ENCODE measurements at regions not wholly inside any gene's neighbourhood (a gene's known extent, or its start where the extent isn't known, plus 50 kb on each side); places are given as distances from the start of the nearest gene placed in this dataset.

GRCh38 chr1:37284053-37284452 is 190.3 kb upstream of the ZC3H12A start:
- Histone ChIP-seq H3K36me3 (ENCODE audit: control insufficient read depth in 2 of 2, extremely low read depth in 1 of 2, insufficient read depth in 2 of 2, low read length in 2 of 2) (no peaks in the 10 kb centered on the region), H3K27me3 (ENCODE audit: control insufficient read depth in 2 of 2, insufficient read depth in 2 of 2, low read length in 2 of 2) (no peaks in the 10 kb centered on the region), H3K79me2 (ENCODE audit: control insufficient read depth, insufficient read depth, low read length) (no peaks in the 10 kb centered on the region), H3K9me3 (replicated peaks; ENCODE audit: control insufficient read depth, insufficient read depth, low read length) (no peaks in the 10 kb centered on the region), H3K9me1 (replicated peaks; ENCODE audit: control insufficient read depth, extremely low read depth, insufficient read depth, low read length) (no peaks in the 10 kb centered on the region), H2AFZ (ENCODE audit: low read depth, low read length) (no peak overlapping the region), H3K4me2 (ENCODE audit: insufficient read depth, low read length) (no peak overlapping the region), H4K20me1 (replicated peaks; ENCODE audit: control insufficient read depth, extremely low read depth, insufficient read depth, low read length) (no peaks in the 10 kb centered on the region), H3K4me3 (replicated peaks in 1 of 3; ENCODE audit: insufficient read depth in 1 of 3, low read depth in 1 of 3, low read length in 3 of 3) (no peak overlapping the region), H3K27ac (ENCODE audit: insufficient read depth, low read depth, low read length) (no peak overlapping the region), H3K9ac (replicated peaks; ENCODE audit: extremely low read depth, insufficient read depth, low read length) (no peak overlapping the region), H3K4me1 (ENCODE audit: control insufficient read depth, extremely low read depth, insufficient read depth, low read length) (no peaks in the 10 kb centered on the region)
- CTCF ChIA-PET = no interaction called here
- dilution Hi-C loops (cut with MboI; ENCODE audit: extremely low pct_ligation_motif_present, low sequenced_read_pairs) (no loop called here), intact Hi-C loops (cut with micrococcal nuclease) (no loop called here)
- TF ChIP-seq MAX (IDR thresholded peaks at IDR 0.05; ENCODE audit: insufficient read depth, insufficient read length) (no peak), MYC (IDR thresholded peaks at IDR 0.05; ENCODE audit: low read depth, low read length) (no peak), POLR2A (IDR thresholded peaks at IDR 0.05; ENCODE audit: low read depth, low read length) (no peak), GATA2 (IDR thresholded peaks at IDR 0.05; ENCODE audit: insufficient read depth, insufficient read length, low read depth, low read length) (no peak), POLR2AphosphoS5 (IDR thresholded peaks at IDR 0.05; ENCODE audit: insufficient read depth, low read depth, low read length) (no peak), JUN (IDR thresholded peaks at IDR 0.05; ENCODE audit: borderline replicate concordance, insufficient read depth, insufficient read length, low read depth) (no peak), EZH2 (IDR thresholded peaks at IDR 0.05; ENCODE audit: borderline replicate concordance, low read depth, low read length, severe bottlenecking) (no peak), FOS (IDR thresholded peaks at IDR 0.05; ENCODE audit: borderline replicate concordance, insufficient read depth, low read length) (no peak)
- TF ChIP-seq, protein P1, sequence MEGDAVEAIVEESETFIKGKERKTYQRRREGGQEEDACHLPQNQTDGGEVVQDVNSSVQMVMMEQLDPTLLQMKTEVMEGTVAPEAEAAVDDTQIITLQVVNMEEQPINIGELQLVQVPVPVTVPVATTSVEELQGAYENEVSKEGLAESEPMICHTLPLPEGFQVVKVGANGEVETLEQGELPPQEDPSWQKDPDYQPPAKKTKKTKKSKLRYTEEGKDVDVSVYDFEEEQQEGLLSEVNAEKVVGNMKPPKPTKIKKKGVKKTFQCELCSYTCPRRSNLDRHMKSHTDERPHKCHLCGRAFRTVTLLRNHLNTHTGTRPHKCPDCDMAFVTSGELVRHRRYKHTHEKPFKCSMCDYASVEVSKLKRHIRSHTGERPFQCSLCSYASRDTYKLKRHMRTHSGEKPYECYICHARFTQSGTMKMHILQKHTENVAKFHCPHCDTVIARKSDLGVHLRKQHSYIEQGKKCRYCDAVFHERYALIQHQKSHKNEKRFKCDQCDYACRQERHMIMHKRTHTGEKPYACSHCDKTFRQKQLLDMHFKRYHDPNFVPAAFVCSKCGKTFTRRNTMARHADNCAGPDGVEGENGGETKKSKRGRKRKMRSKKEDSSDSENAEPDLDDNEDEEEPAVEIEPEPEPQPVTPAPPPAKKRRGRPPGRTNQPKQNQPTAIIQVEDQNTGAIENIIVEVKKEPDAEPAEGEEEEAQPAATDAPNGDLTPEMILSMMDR (IDR thresholded peaks at IDR 0.05; ENCODE audit: extremely low read depth in 1 of 2, insufficient read depth in 1 of 2, low read depth in 1 of 2, low read length in 2 of 2) = no peak
- BruUV-seq (replicated peaks) = no TSS peak
- POLR2A ChIA-PET = no interaction called here
- FAIRE-seq (no peak), DNase-seq (ENCODE audit: low read depth, low spot score) (no peak)

All from endothelial cell of umbilical vein (primary cell).